Stimulated activated CD8-positive, alpha-beta memory T cell treated with anti-CD3 and anti-CD28 coated beads, Interleukin-15, amount 100 ng/mL, for 1 hour (primary cell): ENCODE measurements at regions not wholly inside any gene's neighbourhood (a gene's known extent, or its start where the extent isn't known, plus 50 kb on each side); places are given as distances from the start of the nearest gene placed in this dataset.

ENCODE experiments used
- DNase-seq: peaks from one replicate; pipeline ENCODE4 v3.0.0-alpha.2; 2020; ENCODE audit warnings: low read depth

DNA sequence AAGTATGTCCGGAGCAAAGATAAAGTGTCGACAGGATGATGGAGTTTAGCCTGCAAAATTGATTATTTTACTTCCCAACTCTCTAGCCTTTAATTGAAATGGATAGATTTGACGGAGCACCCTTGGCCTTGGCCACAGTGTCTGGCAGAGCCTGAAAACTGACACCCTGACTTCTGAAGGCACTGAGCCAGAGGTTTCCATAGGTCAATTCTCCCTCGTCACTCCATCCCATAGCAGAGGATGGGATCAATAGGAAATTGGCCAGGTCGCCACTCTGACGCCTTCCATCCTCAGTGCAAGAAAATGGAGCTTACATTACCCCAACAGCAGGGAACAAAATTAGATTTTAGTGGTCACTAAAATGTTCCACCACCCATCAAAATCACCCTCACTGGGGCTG is 90.4 kb upstream of the CDH11 start:
- no peak for DNase-seq

- DNase-seq: no peak
Measured at GRCh38 chr16:65202461-65202860, 80.6 kb upstream of the CDH11 start.

DNA sequence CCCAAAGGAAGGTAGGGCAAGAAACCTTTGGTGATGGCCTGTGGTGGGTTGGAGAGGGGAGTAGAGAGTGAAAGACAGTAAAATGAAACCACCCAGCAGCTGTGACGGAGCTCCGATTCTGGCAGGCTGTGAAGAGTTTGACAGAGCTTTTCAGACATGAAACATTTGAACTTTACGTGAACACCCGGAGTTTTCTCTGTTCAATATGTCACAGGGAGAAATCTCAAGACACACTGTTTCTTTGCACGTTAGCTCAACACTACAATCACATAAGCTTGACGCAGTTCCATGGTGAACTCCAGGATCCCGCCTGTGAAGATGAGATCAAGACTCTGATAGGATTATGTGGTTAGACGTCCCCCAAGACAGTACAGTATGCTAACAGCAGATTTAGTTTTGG is 79.6 kb upstream of the CDH11 start:
- DNase-seq: no peak

- no peak for DNase-seq
Measured at GRCh38 chr16:65200857-65201256, 79.0 kb upstream of the CDH11 start.

GRCh38 chr16:65200156-65200773 is 78.4 kb upstream of the CDH11 start:
- no peak for DNase-seq

GRCh38 chr16:65196420-65197075 is 74.7 kb upstream of the CDH11 start:
- no peak for DNase-seq

GRCh38 chr16:65195998-65196397 is 74.1 kb upstream of the CDH11 start:
- no peak for DNase-seq

DNA sequence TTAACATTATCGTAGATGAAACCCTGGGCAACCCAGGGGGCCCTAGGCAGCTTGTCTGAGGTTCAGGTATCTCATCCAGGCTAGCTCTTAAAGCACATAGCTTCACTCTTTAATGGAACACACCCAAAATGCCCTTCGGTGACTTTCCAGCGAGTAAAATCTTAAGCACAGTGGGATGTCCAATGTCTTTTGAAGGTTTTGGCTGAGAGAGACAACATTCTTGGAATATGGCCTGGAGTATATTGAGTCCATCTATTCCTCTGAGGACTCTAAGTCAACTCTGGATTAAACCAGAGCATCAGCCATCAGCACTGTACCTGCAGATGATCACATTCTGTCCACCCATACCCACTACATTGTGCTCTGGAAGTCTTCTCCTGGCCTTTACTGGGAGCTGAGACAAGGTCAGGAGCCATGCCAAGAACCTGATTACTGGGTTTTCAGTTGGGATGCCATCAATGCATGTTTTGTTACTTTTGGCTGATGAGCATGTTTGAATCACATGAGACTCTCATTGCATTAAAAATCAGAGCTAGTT is 63.4 kb upstream of the CDH11 start:
- DNase-seq: no peak

DNA sequence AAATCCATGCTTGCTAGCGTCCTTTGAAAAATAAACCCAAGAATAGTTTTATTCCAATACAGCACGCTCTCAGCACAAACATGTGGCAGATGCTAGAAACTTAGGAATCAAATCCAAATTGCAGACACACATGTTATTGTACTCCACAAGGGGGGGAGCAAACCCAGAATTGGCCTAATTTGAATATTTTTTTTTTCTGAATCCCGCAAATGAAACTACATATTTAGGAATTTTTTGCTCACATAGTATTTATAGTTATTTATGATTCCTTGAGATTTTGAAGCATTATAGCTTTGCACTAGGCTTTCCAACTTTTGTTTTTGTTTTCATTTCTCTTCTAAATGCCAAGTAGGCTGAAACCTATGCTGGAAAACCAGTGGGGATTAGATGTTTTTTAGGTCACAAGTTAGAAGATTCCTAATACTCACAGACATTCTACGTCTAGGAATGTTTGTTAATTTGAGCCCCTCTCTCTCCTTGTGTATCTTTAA is 59.3 kb upstream of the CDH11 start:
- DNase-seq: no peak

- DNase-seq: no peak
Measured at GRCh38 chr16:65178151-65178550, 56.3 kb upstream of the CDH11 start.

DNA sequence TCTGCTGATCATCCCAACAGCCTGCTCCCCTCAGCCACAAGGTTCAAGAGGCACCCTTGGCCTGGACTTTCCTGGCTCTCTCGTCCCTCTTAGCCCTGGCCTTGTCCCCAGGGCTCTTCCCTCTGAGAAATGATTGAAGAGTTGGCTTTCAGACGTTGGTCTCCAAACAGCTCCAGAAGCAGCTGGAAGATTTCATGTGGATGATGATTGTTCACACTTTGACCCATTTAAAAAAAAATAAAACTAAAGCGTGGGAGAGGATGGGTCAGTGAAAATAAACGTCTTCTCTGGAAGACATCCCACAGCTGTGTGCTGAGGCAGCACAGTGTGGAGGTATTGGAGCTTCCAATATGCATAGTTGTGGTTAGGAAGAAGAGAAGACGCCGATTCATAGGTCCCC is 54.7 kb upstream of the CDH11 start:
- DNase-seq: no peak

GRCh38 chr16:65172356-65172755 is 50.5 kb upstream of the CDH11 start:
- DNase-seq: no peak
